ENCODE measurements at regions not wholly inside any gene's neighbourhood (a gene's known extent, or its start where the extent isn't known, plus 50 kb on each side); places are given as distances from the start of the nearest gene placed in this dataset.

GRCh38 chr17:33633446-33633845 is 340.4 kb upstream of the ASIC2 start:
- Histone ChIP-seq H3K27me3 (replicated peaks; ENCODE audit: control insufficient read depth, insufficient read depth, low read length) (no peaks in the 10 kb centered on the region; the same call in 1 of the 2 replicates), H3K36me3 (ENCODE audit: control insufficient read depth, insufficient read depth, low read length) (no peaks in the 10 kb centered on the region), H3K4me3 (ENCODE audit: low read depth, low read length) (no peak overlapping the region), H3K4me1 (no peaks in the 10 kb centered on the region), H3K9me3 (0 out of 2 replicates have a peak, but pooled peaks cover 7% of the 10 kb centered on the region)
- Mint-ChIP-seq H3K9me3 (ENCODE audit: unreplicated experiment) (peaks cover 7% of the 10 kb centered on the region), H3K27ac (ENCODE audit: unreplicated experiment) (no peak overlapping the region), H3K4me3 (ENCODE audit: unreplicated experiment) (no peak overlapping the region), H3K4me1 (ENCODE audit: low read depth, unreplicated experiment) (no peaks in the 10 kb centered on the region), H3K36me3 (ENCODE audit: insufficient read depth, unreplicated experiment) (no peaks in the 10 kb centered on the region), H3K27me3 (ENCODE audit: insufficient read depth, unreplicated experiment) (peaks cover 24% of the 10 kb centered on the region)
- ChIA-PET POLR2A (no interaction called here), CTCF (no interaction called here)
- BruUV-seq (replicated peaks) = no TSS peak
- TF ChIP-seq CTCF (IDR thresholded peaks at IDR 0.05; ENCODE audit: insufficient read depth in 1 of 2, low read depth in 1 of 2, low read length in 1 of 2, severe bottlenecking in 1 of 2, unreplicated experiment in 1 of 2) = no peak
- no peak for DNase-seq
- intact Hi-C loops (cut with micrococcal nuclease; ENCODE audit: unreplicated experiment) = no loop called here

GRCh38 chr17:33637534-33637933 is 344.4 kb upstream of the ASIC2 start:
- Mint-ChIP-seq H3K27me3 (ENCODE audit: insufficient read depth, unreplicated experiment) (peaks cover 14% of the 10 kb centered on the region), H3K9me3 (ENCODE audit: unreplicated experiment) (peaks cover 7% of the 10 kb centered on the region), H3K4me1 (ENCODE audit: low read depth, unreplicated experiment) (no peaks in the 10 kb centered on the region), H3K36me3 (ENCODE audit: insufficient read depth, unreplicated experiment) (no peaks in the 10 kb centered on the region), H3K4me3 (ENCODE audit: unreplicated experiment) (no peak overlapping the region), H3K27ac (ENCODE audit: unreplicated experiment) (no peak overlapping the region)
- no TSS peak for BruUV-seq (replicated peaks)
- H3K36me3 ChIP-seq (ENCODE audit: control insufficient read depth, insufficient read depth, low read length) = no peaks in the 10 kb centered on the region
- no peaks in the 10 kb centered on the region for H3K4me1 ChIP-seq
- no peak overlapping the region for H3K4me3 ChIP-seq (ENCODE audit: low read depth, low read length)
- TF ChIP-seq CTCF (IDR thresholded peaks at IDR 0.05; ENCODE audit: insufficient read depth in 1 of 2, low read depth in 1 of 2, low read length in 1 of 2, severe bottlenecking in 1 of 2, unreplicated experiment in 1 of 2) = no peak
- no peaks in the 10 kb centered on the region; the same call in 1 of the 2 replicates for H3K27me3 ChIP-seq (replicated peaks; ENCODE audit: control insufficient read depth, insufficient read depth, low read length)
- H3K9me3 ChIP-seq = 0 out of 2 replicates have a peak, but pooled peaks cover 7% of the 10 kb centered on the region
- POLR2A ChIA-PET = no interaction called here
- intact Hi-C loops (cut with micrococcal nuclease; ENCODE audit: unreplicated experiment) = no loop called here
- DNase-seq = no peak
- CTCF ChIA-PET = no interaction called here

- POLR2A ChIA-PET = no interaction called here
- CTCF ChIA-PET = no interaction called here
- peaks cover 7% of the 10 kb centered on the region for H3K9me3 Mint-ChIP-seq (ENCODE audit: unreplicated experiment)
- no peaks in the 10 kb centered on the region for H3K36me3 ChIP-seq (ENCODE audit: control insufficient read depth, insufficient read depth, low read length)
- BruUV-seq (replicated peaks) = no TSS peak
- H3K9me3 ChIP-seq = 0 out of 2 replicates have a peak, but pooled peaks cover 7% of the 10 kb centered on the region
- no peaks in the 10 kb centered on the region for H3K4me1 Mint-ChIP-seq (ENCODE audit: low read depth, unreplicated experiment)
- no peak overlapping the region for H3K4me3 ChIP-seq (ENCODE audit: low read depth, low read length)
- no peaks in the 10 kb centered on the region for H3K4me1 ChIP-seq
- H3K27me3 Mint-ChIP-seq (ENCODE audit: insufficient read depth, unreplicated experiment) = peaks cover 15% of the 10 kb centered on the region
- no peak for DNase-seq
- H3K27ac Mint-ChIP-seq (ENCODE audit: unreplicated experiment) = no peak overlapping the region
- no peak overlapping the region for H3K4me3 Mint-ChIP-seq (ENCODE audit: unreplicated experiment)
- no peak for TF ChIP-seq CTCF (IDR thresholded peaks at IDR 0.05; ENCODE audit: insufficient read depth in 1 of 2, low read depth in 1 of 2, low read length in 1 of 2, severe bottlenecking in 1 of 2, unreplicated experiment in 1 of 2)
- intact Hi-C loops (cut with micrococcal nuclease; ENCODE audit: unreplicated experiment) = no loop called here
- no peaks in the 10 kb centered on the region for H3K27me3 ChIP-seq (replicated peaks; ENCODE audit: control insufficient read depth, insufficient read depth, low read length)
- H3K36me3 Mint-ChIP-seq (ENCODE audit: insufficient read depth, unreplicated experiment) = no peaks in the 10 kb centered on the region
These were observed 346.2 kb upstream of the ASIC2 start for GRCh38 chr17:33639103-33639880.
